NCI-H2171 (cell line): ENCODE measurements at regions not wholly inside any gene's neighbourhood (a gene's known extent, or its start where the extent isn't known, plus 50 kb on each side); places are given as distances from the start of the nearest gene placed in this dataset.

Source experiments
- DNase-seq: peaks from one replicate; lab custom pipeline; 2025; lab: John Stamatoyannopoulos, UW

GRCh38 chr17:77872714-77873499 lies 85.6 kb upstream of the TNRC6C start:
- peak; percentile 41 for DNase-seq

GRCh38 chr17:77873500-77874302 lies 84.8 kb upstream of the TNRC6C start:
- DNase-seq = no peak

GRCh38 chr17:77874303-77875050 lies 84.0 kb upstream of the TNRC6C start:
- DNase-seq = no peak

GRCh38 chr17:77875051-77875780 lies 83.3 kb upstream of the TNRC6C start:
- DNase-seq = no peak

GRCh38 chr17:77875881-77876509 lies 82.5 kb upstream of the TNRC6C start:
- DNase-seq = no peak

- no peak for DNase-seq
These were observed 81.5 kb upstream of the TNRC6C start for GRCh38 chr17:77877036-77877435.

GRCh38 chr17:77877646-77878355 lies 80.7 kb upstream of the TNRC6C start:
- no peak for DNase-seq

GRCh38 chr17:77879226-77879895 lies 79.1 kb upstream of the TNRC6C start:
- DNase-seq = no peak

GRCh38 chr17:77879896-77880280 lies 78.6 kb upstream of the TNRC6C start:
- no peak for DNase-seq

GRCh38 chr17:77880711-77881450 lies 77.6 kb upstream of the TNRC6C start:
- DNase-seq = no peak

- no peak for DNase-seq
These were observed 77.0 kb upstream of the TNRC6C start for GRCh38 chr17:77881545-77881944.

- no peak for DNase-seq
These were observed 76.5 kb upstream of the TNRC6C start for GRCh38 chr17:77882040-77882439.

GRCh38 chr17:77882481-77883212 lies 75.9 kb upstream of the TNRC6C start:
- DNase-seq = no peak

GRCh38 chr17:77883213-77883650 lies 75.3 kb upstream of the TNRC6C start:
- DNase-seq = no peak

- peak; percentile 95 for DNase-seq
These were observed 74.5 kb upstream of the TNRC6C start for GRCh38 chr17:77884019-77884418.

- peak; percentile 75 for DNase-seq
These were observed 73.4 kb upstream of the TNRC6C start for GRCh38 chr17:77884967-77885641.

GRCh38 chr17:77885678-77886386 lies 72.7 kb upstream of the TNRC6C start:
- no peak for DNase-seq

- DNase-seq = no peak
These were observed 72.1 kb upstream of the TNRC6C start for GRCh38 chr17:77886387-77886728.
